ENCODE measurements at regions not wholly inside any gene's neighbourhood (a gene's known extent, or its start where the extent isn't known, plus 50 kb on each side); places are given as distances from the start of the nearest gene placed in this dataset.

DNA sequence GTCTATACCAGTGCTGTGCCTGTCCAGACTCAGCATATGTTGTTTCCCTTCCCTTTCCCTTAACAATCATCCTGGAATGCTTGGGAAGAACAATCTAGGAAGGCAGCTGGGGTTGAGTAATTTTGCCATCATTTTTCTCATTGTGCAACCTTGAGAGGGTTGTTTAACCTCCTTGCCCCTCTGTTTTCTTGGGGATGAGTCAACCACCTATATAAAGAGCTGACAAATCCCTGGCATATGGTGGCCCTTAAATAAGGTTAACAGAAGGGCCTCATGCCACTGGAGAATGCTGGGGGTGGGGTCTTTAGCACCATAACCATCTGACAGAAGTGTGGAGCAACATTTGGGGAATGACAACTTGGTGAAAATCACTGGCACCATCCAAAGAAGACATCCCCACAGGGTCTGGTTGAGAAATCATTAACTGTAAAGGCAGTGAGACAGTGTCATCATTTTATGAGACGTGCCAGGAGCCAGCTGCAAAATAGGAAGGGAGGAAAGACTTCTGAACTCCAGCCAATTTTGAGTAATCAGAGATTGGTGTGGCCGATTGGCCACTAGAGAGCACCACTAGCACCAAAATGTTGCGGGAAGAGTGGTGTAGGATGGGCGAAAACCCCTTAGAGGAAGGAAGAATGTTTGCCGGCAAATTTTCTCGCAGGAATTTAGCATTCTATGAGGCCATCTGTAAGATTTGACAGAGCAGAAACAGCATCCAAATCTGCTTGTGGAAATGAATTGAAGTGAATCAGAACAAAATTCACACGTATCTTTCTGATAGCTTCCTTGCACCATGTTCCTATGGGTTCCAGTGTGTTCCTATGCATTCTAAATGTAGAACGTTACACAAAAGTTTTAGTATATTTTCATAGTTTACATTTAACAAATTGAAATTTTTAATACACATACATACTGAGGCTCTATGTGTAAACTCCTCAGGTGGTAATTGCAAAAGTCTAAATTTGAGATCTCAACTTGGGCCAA lies 113.8 kb downstream of the MSX2 start:
- DNase-seq (ENCODE audit: low spot score), result peak; percentile 54
- H3K36me3 Mint-ChIP-seq, result no peaks in the 10 kb centered on the region
- peak; percentile 77 for ATAC-seq
- no peak overlapping the region for H3K4me3 Mint-ChIP-seq
- H3K27me3 Mint-ChIP-seq (ENCODE audit: low read depth), result no peaks in the 10 kb centered on the region; the same call in 1 of the 2 replicates
- POLR2A ChIA-PET, result no interaction called here
- H3K4me1 Mint-ChIP-seq, result peaks cover 6% of the 10 kb centered on the region
- CTCF ChIA-PET, result interaction anchor here (0.6 to 1.4 kb wide), 4 partner anchors 45 to 72 kb away, joined by 3 to 5 read pairs (median 4); no protein-coding TSS in a partner anchor
- TF ChIP-seq, protein P1, sequence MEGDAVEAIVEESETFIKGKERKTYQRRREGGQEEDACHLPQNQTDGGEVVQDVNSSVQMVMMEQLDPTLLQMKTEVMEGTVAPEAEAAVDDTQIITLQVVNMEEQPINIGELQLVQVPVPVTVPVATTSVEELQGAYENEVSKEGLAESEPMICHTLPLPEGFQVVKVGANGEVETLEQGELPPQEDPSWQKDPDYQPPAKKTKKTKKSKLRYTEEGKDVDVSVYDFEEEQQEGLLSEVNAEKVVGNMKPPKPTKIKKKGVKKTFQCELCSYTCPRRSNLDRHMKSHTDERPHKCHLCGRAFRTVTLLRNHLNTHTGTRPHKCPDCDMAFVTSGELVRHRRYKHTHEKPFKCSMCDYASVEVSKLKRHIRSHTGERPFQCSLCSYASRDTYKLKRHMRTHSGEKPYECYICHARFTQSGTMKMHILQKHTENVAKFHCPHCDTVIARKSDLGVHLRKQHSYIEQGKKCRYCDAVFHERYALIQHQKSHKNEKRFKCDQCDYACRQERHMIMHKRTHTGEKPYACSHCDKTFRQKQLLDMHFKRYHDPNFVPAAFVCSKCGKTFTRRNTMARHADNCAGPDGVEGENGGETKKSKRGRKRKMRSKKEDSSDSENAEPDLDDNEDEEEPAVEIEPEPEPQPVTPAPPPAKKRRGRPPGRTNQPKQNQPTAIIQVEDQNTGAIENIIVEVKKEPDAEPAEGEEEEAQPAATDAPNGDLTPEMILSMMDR (IDR thresholded peaks at IDR 0.05), result peak; percentile 25; the same call in 1 of the 2 replicates
- TF ChIP-seq NR1H2 (CRISPR knock-in tag; IDR thresholded peaks at IDR 0.05), result no peak
- H3K27ac Mint-ChIP-seq, result no peak overlapping the region
- peaks cover 15% of the 10 kb centered on the region for H3K9me3 Mint-ChIP-seq

DNA sequence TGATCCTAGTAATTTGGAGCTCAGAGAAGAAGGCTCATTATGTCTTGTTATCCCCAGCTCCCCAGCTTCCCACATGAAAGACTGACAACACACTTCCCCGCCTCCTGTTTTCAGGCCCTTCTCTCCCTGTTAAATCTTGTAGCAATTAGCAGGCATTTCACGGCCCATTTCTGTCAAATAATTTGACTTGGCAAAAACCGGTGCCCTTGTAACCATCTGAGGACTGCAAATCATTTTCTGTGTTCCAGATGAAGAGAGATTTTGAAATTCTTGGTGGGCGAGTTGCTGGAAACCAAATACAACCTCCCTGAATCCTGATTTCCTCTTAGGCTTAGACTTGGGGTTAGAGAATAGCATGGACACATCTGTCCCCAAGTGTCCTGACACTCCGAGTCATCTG lies 109.7 kb downstream of the MSX2 start:
- H3K4me1 Mint-ChIP-seq, result peaks cover 5% of the 10 kb centered on the region; the same call in 1 of the 2 replicates
- no peak for ATAC-seq
- H3K36me3 Mint-ChIP-seq, result no peaks in the 10 kb centered on the region
- H3K4me3 Mint-ChIP-seq, result no peak overlapping the region
- peaks cover 16% of the 10 kb centered on the region for H3K9me3 Mint-ChIP-seq
- CTCF ChIA-PET, result no interaction called here
- no peaks in the 10 kb centered on the region; the same call in none of the 2 replicates for H3K27me3 Mint-ChIP-seq (ENCODE audit: low read depth)
- DNase-seq (ENCODE audit: low spot score), result no peak
- no peak overlapping the region for H3K27ac Mint-ChIP-seq
- POLR2A ChIA-PET, result no interaction called here
- TF ChIP-seq, protein P2, sequence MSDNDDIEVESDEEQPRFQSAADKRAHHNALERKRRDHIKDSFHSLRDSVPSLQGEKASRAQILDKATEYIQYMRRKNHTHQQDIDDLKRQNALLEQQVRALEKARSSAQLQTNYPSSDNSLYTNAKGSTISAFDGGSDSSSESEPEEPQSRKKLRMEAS (CRISPR knock-in tag; IDR thresholded peaks at IDR 0.05), result no peak
- TF ChIP-seq, protein P3, sequence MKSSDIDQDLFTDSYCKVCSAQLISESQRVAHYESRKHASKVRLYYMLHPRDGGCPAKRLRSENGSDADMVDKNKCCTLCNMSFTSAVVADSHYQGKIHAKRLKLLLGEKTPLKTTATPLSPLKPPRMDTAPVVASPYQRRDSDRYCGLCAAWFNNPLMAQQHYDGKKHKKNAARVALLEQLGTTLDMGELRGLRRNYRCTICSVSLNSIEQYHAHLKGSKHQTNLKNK (CRISPR knock-in tag; IDR thresholded peaks at IDR 0.05), result no peak
- TF ChIP-seq, protein P4, sequence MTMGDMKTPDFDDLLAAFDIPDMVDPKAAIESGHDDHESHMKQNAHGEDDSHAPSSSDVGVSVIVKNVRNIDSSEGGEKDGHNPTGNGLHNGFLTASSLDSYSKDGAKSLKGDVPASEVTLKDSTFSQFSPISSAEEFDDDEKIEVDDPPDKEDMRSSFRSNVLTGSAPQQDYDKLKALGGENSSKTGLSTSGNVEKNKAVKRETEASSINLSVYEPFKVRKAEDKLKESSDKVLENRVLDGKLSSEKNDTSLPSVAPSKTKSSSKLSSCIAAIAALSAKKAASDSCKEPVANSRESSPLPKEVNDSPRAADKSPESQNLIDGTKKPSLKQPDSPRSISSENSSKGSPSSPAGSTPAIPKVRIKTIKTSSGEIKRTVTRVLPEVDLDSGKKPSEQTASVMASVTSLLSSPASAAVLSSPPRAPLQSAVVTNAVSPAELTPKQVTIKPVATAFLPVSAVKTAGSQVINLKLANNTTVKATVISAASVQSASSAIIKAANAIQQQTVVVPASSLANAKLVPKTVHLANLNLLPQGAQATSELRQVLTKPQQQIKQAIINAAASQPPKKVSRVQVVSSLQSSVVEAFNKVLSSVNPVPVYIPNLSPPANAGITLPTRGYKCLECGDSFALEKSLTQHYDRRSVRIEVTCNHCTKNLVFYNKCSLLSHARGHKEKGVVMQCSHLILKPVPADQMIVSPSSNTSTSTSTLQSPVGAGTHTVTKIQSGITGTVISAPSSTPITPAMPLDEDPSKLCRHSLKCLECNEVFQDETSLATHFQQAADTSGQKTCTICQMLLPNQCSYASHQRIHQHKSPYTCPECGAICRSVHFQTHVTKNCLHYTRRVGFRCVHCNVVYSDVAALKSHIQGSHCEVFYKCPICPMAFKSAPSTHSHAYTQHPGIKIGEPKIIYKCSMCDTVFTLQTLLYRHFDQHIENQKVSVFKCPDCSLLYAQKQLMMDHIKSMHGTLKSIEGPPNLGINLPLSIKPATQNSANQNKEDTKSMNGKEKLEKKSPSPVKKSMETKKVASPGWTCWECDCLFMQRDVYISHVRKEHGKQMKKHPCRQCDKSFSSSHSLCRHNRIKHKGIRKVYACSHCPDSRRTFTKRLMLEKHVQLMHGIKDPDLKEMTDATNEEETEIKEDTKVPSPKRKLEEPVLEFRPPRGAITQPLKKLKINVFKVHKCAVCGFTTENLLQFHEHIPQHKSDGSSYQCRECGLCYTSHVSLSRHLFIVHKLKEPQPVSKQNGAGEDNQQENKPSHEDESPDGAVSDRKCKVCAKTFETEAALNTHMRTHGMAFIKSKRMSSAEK (CRISPR knock-in tag; IDR thresholded peaks at IDR 0.05; ENCODE audit: borderline replicate concordance), result no peak
- TF ChIP-seq, protein P1 (IDR thresholded peaks at IDR 0.05), result no peak
- TF ChIP-seq ZNF671 (CRISPR knock-in tag; IDR thresholded peaks at IDR 0.05), result no peak
- no peak for TF ChIP-seq NFATC4 (CRISPR knock-in tag; IDR thresholded peaks at IDR 0.05)
- TF ChIP-seq, protein P5, sequence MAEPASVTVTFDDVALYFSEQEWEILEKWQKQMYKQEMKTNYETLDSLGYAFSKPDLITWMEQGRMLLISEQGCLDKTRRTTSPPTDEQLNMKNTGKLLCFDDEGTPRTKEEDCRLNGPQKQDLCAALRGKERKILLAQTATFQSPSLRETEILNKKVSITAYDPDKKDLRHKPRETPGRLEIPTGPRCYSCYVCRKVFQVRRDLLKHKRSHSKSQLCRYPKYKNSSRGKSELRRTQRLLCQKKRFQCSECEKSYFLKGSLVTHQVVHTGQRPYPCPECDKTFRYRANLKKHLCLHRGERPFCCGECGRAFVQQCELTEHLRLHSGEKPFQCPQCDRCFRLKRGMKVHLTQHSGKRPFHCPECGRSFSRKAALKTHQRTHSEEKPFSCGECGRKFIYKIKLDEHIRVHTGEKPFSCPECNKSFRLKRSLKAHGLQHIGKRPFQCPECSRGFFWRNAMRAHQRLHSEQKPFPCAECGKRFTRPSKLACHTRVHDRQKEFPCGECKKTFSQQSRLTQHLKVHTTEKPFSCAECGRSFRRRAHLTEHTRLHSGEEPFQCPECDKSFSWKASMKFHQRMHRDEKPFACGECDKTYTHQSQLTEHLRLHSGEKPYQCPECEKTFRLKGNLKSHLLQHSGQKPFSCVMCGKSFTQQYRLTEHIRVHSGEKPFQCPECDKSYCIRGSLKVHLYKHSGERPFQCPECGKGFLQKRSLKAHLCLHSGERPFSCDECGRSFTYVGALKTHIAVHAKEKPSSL (CRISPR knock-in tag; conservative IDR thresholded peaks at IDR 0.05), result no peak
- no peak for TF ChIP-seq ZNF416 (CRISPR knock-in tag; IDR thresholded peaks at IDR 0.05)
- TF ChIP-seq, protein P6, sequence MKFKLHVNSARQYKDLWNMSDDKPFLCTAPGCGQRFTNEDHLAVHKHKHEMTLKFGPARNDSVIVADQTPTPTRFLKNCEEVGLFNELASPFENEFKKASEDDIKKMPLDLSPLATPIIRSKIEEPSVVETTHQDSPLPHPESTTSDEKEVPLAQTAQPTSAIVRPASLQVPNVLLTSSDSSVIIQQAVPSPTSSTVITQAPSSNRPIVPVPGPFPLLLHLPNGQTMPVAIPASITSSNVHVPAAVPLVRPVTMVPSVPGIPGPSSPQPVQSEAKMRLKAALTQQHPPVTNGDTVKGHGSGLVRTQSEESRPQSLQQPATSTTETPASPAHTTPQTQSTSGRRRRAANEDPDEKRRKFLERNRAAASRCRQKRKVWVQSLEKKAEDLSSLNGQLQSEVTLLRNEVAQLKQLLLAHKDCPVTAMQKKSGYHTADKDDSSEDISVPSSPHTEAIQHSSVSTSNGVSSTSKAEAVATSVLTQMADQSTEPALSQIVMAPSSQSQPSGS (CRISPR knock-in tag; IDR thresholded peaks at IDR 0.05; ENCODE audit: borderline replicate concordance, low read depth), result no peak
- no peak for TF ChIP-seq SMAD3 (CRISPR knock-in tag; IDR thresholded peaks at IDR 0.05; ENCODE audit: borderline replicate concordance)
- TF ChIP-seq NFYB (CRISPR knock-in tag; conservative IDR thresholded peaks at IDR 0.05; ENCODE audit: low read depth), result no peak
- TF ChIP-seq, protein P7, sequence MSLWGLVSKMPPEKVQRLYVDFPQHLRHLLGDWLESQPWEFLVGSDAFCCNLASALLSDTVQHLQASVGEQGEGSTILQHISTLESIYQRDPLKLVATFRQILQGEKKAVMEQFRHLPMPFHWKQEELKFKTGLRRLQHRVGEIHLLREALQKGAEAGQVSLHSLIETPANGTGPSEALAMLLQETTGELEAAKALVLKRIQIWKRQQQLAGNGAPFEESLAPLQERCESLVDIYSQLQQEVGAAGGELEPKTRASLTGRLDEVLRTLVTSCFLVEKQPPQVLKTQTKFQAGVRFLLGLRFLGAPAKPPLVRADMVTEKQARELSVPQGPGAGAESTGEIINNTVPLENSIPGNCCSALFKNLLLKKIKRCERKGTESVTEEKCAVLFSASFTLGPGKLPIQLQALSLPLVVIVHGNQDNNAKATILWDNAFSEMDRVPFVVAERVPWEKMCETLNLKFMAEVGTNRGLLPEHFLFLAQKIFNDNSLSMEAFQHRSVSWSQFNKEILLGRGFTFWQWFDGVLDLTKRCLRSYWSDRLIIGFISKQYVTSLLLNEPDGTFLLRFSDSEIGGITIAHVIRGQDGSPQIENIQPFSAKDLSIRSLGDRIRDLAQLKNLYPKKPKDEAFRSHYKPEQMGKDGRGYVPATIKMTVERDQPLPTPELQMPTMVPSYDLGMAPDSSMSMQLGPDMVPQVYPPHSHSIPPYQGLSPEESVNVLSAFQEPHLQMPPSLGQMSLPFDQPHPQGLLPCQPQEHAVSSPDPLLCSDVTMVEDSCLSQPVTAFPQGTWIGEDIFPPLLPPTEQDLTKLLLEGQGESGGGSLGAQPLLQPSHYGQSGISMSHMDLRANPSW (CRISPR knock-in tag; conservative IDR thresholded peaks at IDR 0.05; ENCODE audit: low read depth), result no peak

All from WTC11 (cell line).